Islet of Langerhans (tissue), 1 donor: ENCODE measurements at regions not wholly inside any gene's neighbourhood (a gene's known extent, or its start where the extent isn't known, plus 50 kb on each side); places are given as distances from the start of the nearest gene placed in this dataset.

Experiments
- FAIRE-seq: peaks from one replicate; lab custom pipeline; 2011; peaks lifted over from hg19 to GRCh38; lab: Jason Lieb, UNC

- FAIRE-seq, result no peak
These were observed 186.2 kb upstream of the TARS1 start for GRCh38 chr5:33254579-33254978.

GRCh38 chr5:33257807-33258429 lies 182.8 kb upstream of the TARS1 start:
- peak; percentile 95 for FAIRE-seq

- no peak for FAIRE-seq
These were observed 182.2 kb upstream of the TARS1 start for GRCh38 chr5:33258553-33258952.

GRCh38 chr5:33260098-33260497 lies 180.7 kb upstream of the TARS1 start:
- no peak for FAIRE-seq

GRCh38 chr5:33261305-33261704 lies 179.5 kb upstream of the TARS1 start:
- FAIRE-seq, result no peak

GRCh38 chr5:33261747-33262146 lies 179.0 kb upstream of the TARS1 start:
- no peak for FAIRE-seq

- FAIRE-seq, result no peak
These were observed 173.0 kb upstream of the TARS1 start for GRCh38 chr5:33267801-33268200.

- FAIRE-seq, result no peak
These were observed 172.4 kb upstream of the TARS1 start for GRCh38 chr5:33268374-33268773.

- no peak for FAIRE-seq
These were observed 170.1 kb upstream of the TARS1 start for GRCh38 chr5:33270671-33271070.

GRCh38 chr5:33271606-33272005 lies 169.2 kb upstream of the TARS1 start:
- no peak for FAIRE-seq

- FAIRE-seq, result no peak
These were observed 168.5 kb upstream of the TARS1 start for GRCh38 chr5:33272288-33272687.

- peak; percentile 5 for FAIRE-seq
These were observed 166.8 kb upstream of the TARS1 start for GRCh38 chr5:33273985-33274384.

- no peak for FAIRE-seq
These were observed 165.4 kb upstream of the TARS1 start for GRCh38 chr5:33275391-33275790.

GRCh38 chr5:33275921-33276627 lies 164.7 kb upstream of the TARS1 start:
- FAIRE-seq, result no peak

- no peak for FAIRE-seq
These were observed 164.2 kb upstream of the TARS1 start for GRCh38 chr5:33276628-33276950.

- FAIRE-seq, result no peak
These were observed 163.6 kb upstream of the TARS1 start for GRCh38 chr5:33277061-33277650.

GRCh38 chr5:33281431-33281843 lies 159.3 kb upstream of the TARS1 start:
- FAIRE-seq, result no peak

GRCh38 chr5:33282157-33282556 lies 158.6 kb upstream of the TARS1 start:
- no peak for FAIRE-seq

GRCh38 chr5:33282696-33283095 lies 158.1 kb upstream of the TARS1 start:
- no peak for FAIRE-seq

GRCh38 chr5:33283243-33283642 lies 157.5 kb upstream of the TARS1 start:
- FAIRE-seq, result no peak

GRCh38 chr5:33284681-33285080 lies 156.1 kb upstream of the TARS1 start:
- no peak for FAIRE-seq

GRCh38 chr5:33287242-33287641 lies 153.5 kb upstream of the TARS1 start:
- FAIRE-seq, result no peak

GRCh38 chr5:33291216-33292000 lies 149.4 kb upstream of the TARS1 start:
- no peak for FAIRE-seq
